Gastrocnemius medialis (tissue), 4 donors: ENCODE measurements at regions not wholly inside any gene's neighbourhood (a gene's known extent, or its start where the extent isn't known, plus 50 kb on each side); places are given as distances from the start of the nearest gene placed in this dataset.

Experiments
- CTCF ChIP-seq, 5 experiments: fragments of 450-650 bp in 3 of 5; fragments of 200-600 bp in 2 of 5; sonication (generic) in 2 of 5; IDR thresholded peaks in 4 of 5; conservative IDR thresholded peaks in 1 of 5; 1 replicate in 4 of 5; 2 replicates in 1 of 5; pipeline ENCODE4 v1.5.1; 2016 to 2019; ENCODE audit warnings: antibody characterized with exemption in 5 of 5, mild to moderate bottlenecking in 3 of 5, moderate library complexity in 3 of 5
- POLR2A ChIP-seq, 2 donors: fragments of 450-650 bp; IDR thresholded peaks; one replicate each; pipeline ENCODE4 v1.6.1; 2017; ENCODE audit warnings: antibody characterized with exemption in 2 of 2, mild to moderate bottlenecking in 2 of 2, moderate library complexity in 2 of 2

- no peak for TF ChIP-seq CTCF (IDR thresholded peaks at IDR 0.05 in 4 of 5, conservative IDR thresholded peaks at IDR 0.05 in 1 of 5)
- no peak for TF ChIP-seq POLR2A (IDR thresholded peaks at IDR 0.05)
These were observed 116.3 kb upstream of the PNPLA4 start for GRCh38 chrX:8043546-8043945.
